ENCODE measurements at regions not wholly inside any gene's neighbourhood (a gene's known extent, or its start where the extent isn't known, plus 50 kb on each side); places are given as distances from the start of the nearest gene placed in this dataset.

GRCh38 chr5:86716121-86716520 lies 98.4 kb downstream of the COX7C start:
- no peak for TF ChIP-seq CTCF (IDR thresholded peaks at IDR 0.05)
- no peak for TF ChIP-seq POLR2AphosphoS5 (IDR thresholded peaks at IDR 0.05)
